HCT116 (cell line): ENCODE measurements at regions not wholly inside any gene's neighbourhood (a gene's known extent, or its start where the extent isn't known, plus 50 kb on each side); places are given as distances from the start of the nearest gene placed in this dataset.

Source experiments
- ATAC-seq: fragments of 200-7000 bp; cut with Tn5 transposase; 2 replicates; pipeline ENCODE4 v1.9.1; 2020; ENCODE audit warnings: mild to moderate bottlenecking, moderate library complexity
- BruUV-seq: library from RNA; stranded (reverse); fragments of 400-500 nt; replicated peaks from 2 replicates; lab custom pipeline; 2021; lab: Mats Ljungman, UMichigan
- CTCF ChIA-PET: fragments of 300-600 bp; sonication (Branson Sonifier 250); formaldehyde crosslinking; loops from one replicate; lab custom pipeline; 2021; ENCODE audit warnings: antibody characterized with exemption; lab: Charles Lee
- POLR2A ChIA-PET: fragments of 300-600, 350-600 bp; sonication (Branson Sonifier 250); formaldehyde crosslinking; loops from one replicate; lab custom pipeline; 2021; ENCODE audit warnings: antibody characterized with exemption; lab: Charles Lee
- RAD21 ChIA-PET, 2 experiments: fragments of 300-600 bp; sonication (Branson Sonifier 250); formaldehyde crosslinking; loops; one replicate each; lab custom pipeline; 2023; ENCODE audit warnings: low total read pairs in 2 of 2; ENCODE audit not compliant: uncharacterized antibody in 2 of 2, unreplicated experiment in 2 of 2, low non-redundant PET in 1 of 2; lab: Charles Lee
- DNase-seq: peaks from one replicate; pipeline ENCODE4 v3.0.0-alpha.2; 2010; ENCODE audit warnings: low read depth, low spot score
- H2AFZ ChIP-seq: fragments of 200-600 bp; shearing (Covaris generic), sonication (generic); 2 replicates; pipeline ENCODE4 v1.6.1; 2017; ENCODE audit warnings: low read depth, mixed run types, mixed read lengths, antibody characterized with exemption, low read length; ENCODE audit not compliant: poor library complexity, severe bottlenecking
- H3K27ac ChIP-seq: 2 replicates; pipeline ENCODE4 v1.5.1; 2012; ENCODE audit warnings: low read depth, low read length
- H3K27me3 ChIP-seq: fragments of 200-600 bp; sonication (generic); 2 replicates; pipeline ENCODE4 v1.6.1; 2016; ENCODE audit warnings: mixed run types, low read length, mixed read lengths; ENCODE audit not compliant: insufficient read depth
- H3K36me3 ChIP-seq, 2 experiments: fragments of 200-500 bp in 1 of 2; fragments of 200-600 bp in 1 of 2; sonication (Bioruptor generic) in 1 of 2; sonication (generic) in 1 of 2; 2 replicates each; pipeline versions ENCODE4 v1.5.1 to v1.6.1; 2014 to 2016; ENCODE audit warnings: low read length in 2 of 2, inconsistent platforms in 1 of 2, mixed read lengths in 1 of 2, mixed run types in 1 of 2; ENCODE audit not compliant: insufficient read depth in 2 of 2, control insufficient read depth in 1 of 2
- H3K4me1 ChIP-seq, 2 experiments: fragments of 200-600 bp in 1 of 2; sonication (generic) in 1 of 2; 2 replicates each; pipeline versions ENCODE4 v1.5.1 to v1.6.1; 2012 to 2017; ENCODE audit warnings: low read length in 2 of 2, inconsistent platforms in 1 of 2, mild to moderate bottlenecking in 1 of 2, mixed read lengths in 1 of 2, mixed run types in 1 of 2, moderate library complexity in 1 of 2; ENCODE audit not compliant: insufficient read depth in 2 of 2, control insufficient read depth in 1 of 2
- H3K4me2 ChIP-seq: fragments of 200-600 bp; sonication (generic); 2 replicates; pipeline ENCODE4 v1.6.1; 2017; ENCODE audit warnings: mixed run types, low read length, mixed read lengths
- H3K4me3 ChIP-seq, 2 experiments: fragments of 200-600 bp in 1 of 2; sonication (generic) in 1 of 2; replicated peaks in 1 of 2; 2 replicates each; pipeline ENCODE4 v1.5.1; 2011 to 2016; ENCODE audit warnings: low read length in 2 of 2, control low read depth in 1 of 2, low read depth in 1 of 2, mild to moderate bottlenecking in 1 of 2, mixed read lengths in 1 of 2, mixed run types in 1 of 2
- H3K79me2 ChIP-seq: fragments of 200-600 bp; sonication (generic); 2 replicates; pipeline ENCODE4 v1.6.1; 2017; ENCODE audit warnings: mild to moderate bottlenecking, mixed run types, low read length, moderate library complexity, mixed read lengths; ENCODE audit not compliant: insufficient read depth
- H3K9ac ChIP-seq: fragments of 200-600 bp; sonication (generic); 2 replicates; pipeline ENCODE4 v1.6.1; 2016; ENCODE audit warnings: low read length, mixed read lengths
- H3K9me2 ChIP-seq: fragments of 200-600 bp; sonication (generic), shearing (Covaris generic); 2 replicates; pipeline ENCODE4 v1.6.1; 2017; ENCODE audit warnings: mixed run types, mild to moderate bottlenecking, moderate library complexity; ENCODE audit not compliant: insufficient read depth
- H3K9me3 ChIP-seq, 2 experiments: fragments of 200-500 bp in 1 of 2; fragments of 200-600 bp in 1 of 2; sonication (Bioruptor generic) in 1 of 2; sonication (generic) in 1 of 2; 2 replicates each; pipeline ENCODE4 v1.6.1; 2014 to 2017; ENCODE audit warnings: low read length in 2 of 2, mixed read lengths in 2 of 2, inconsistent platforms in 1 of 2, low read depth in 1 of 2, mild to moderate bottlenecking in 1 of 2, mixed run types in 1 of 2, moderate library complexity in 1 of 2; ENCODE audit not compliant: control insufficient read depth in 1 of 2, insufficient read depth in 1 of 2
- H4K20me1 ChIP-seq: fragments of 200-600 bp; sonication (generic), shearing (Covaris generic); 2 replicates; pipeline ENCODE4 v1.6.1; 2017; ENCODE audit warnings: mixed run types, mild to moderate bottlenecking, moderate library complexity; ENCODE audit not compliant: insufficient read depth
- ELF1 ChIP-seq: IDR thresholded peaks from 2 replicates; pipeline ENCODE4 v1.6.1; 2012; ENCODE audit warnings: low read depth, borderline replicate concordance
- EZH2phosphoT487 ChIP-seq: fragments of 200-600 bp; IDR thresholded peaks from 2 replicates; pipeline ENCODE4 v1.6.1; 2018; ENCODE audit warnings: antibody characterized with exemption, borderline replicate concordance
- YY1 ChIP-seq: IDR thresholded peaks from 2 replicates; pipeline ENCODE4 v1.6.1; 2011; ENCODE audit warnings: low read length, low read depth, moderate library complexity, mild to moderate bottlenecking; ENCODE audit not compliant: insufficient replicate concordance; ENCODE audit errors: extremely low read depth
- intact Hi-C: fragments of 100-400 bp; cut with micrococcal nuclease; formaldehyde crosslinking; loops from 2 replicates; pipeline ENCODE4 v1.10.0; 2022
- TF ChIP-seq, protein P1 (sequence below): IDR thresholded peaks from 2 replicates; pipeline ENCODE4 v1.6.1; 2012
- TF ChIP-seq, protein P2 (sequence below): IDR thresholded peaks from 2 replicates; pipeline ENCODE4 v1.6.1; 2011; ENCODE audit warnings: mild to moderate bottlenecking, low read length, moderate library complexity; ENCODE audit not compliant: insufficient replicate concordance; ENCODE audit errors: extremely low read depth

DNA sequence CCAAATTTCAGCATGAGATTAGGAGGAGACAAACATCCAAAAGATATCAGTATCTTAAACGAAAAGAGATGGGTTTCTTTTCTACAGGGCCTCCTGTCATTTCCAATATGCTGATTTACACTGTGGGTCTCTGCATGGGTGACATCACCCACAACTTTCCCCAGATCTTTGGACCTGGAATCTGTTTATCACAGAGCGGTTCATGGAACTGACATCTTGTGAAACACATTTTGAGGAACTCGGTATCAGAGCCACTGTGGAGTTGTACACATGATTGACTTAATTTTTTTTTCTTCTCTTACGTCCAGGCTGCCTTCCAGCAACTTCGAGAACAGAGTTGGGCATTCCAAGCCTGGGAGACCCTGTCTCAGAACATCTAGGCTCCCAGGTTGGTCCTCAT lies 80.2 kb upstream of the SERP2 start:
- DNase-seq (no peak), ATAC-seq (no peak)
- Histone ChIP-seq H3K4me3 (no peak overlapping the region), H3K36me3 (no peaks in the 10 kb centered on the region), H4K20me1 (no peaks in the 10 kb centered on the region), H3K27ac (no peak overlapping the region), H3K9me3 (no peaks in the 10 kb centered on the region), H3K9me2 (no peaks in the 10 kb centered on the region)
- RAD21 ChIA-PET = no interaction called here
- POLR2A ChIA-PET = no interaction called here
- no TSS peak for BruUV-seq
- TF ChIP-seq EZH2phosphoT487 = no peak
- TF ChIP-seq, protein P1, sequence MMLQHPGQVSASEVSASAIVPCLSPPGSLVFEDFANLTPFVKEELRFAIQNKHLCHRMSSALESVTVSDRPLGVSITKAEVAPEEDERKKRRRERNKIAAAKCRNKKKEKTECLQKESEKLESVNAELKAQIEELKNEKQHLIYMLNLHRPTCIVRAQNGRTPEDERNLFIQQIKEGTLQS = no peak
- TF ChIP-seq, protein P2, sequence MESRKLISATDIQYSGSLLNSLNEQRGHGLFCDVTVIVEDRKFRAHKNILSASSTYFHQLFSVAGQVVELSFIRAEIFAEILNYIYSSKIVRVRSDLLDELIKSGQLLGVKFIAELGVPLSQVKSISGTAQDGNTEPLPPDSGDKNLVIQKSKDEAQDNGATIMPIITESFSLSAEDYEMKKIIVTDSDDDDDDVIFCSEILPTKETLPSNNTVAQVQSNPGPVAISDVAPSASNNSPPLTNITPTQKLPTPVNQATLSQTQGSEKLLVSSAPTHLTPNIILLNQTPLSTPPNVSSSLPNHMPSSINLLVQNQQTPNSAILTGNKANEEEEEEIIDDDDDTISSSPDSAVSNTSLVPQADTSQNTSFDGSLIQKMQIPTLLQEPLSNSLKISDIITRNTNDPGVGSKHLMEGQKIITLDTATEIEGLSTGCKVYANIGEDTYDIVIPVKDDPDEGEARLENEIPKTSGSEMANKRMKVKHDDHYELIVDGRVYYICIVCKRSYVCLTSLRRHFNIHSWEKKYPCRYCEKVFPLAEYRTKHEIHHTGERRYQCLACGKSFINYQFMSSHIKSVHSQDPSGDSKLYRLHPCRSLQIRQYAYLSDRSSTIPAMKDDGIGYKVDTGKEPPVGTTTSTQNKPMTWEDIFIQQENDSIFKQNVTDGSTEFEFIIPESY = no peak
- no peak for TF ChIP-seq ELF1
- TF ChIP-seq YY1 = no peak
- TF ChIP-seq, all 23 proteins: peak for 0
- H2AFZ ChIP-seq = no peak overlapping the region
- intact Hi-C loops = no loop called here
- H3K9ac ChIP-seq = no peak overlapping the region
- no peak overlapping the region for H3K4me2 ChIP-seq
- H3K4me1 ChIP-seq = peaks cover 0 to 5% of the 10 kb centered on the region in 2 experiments; a peak in 1 of 4 replicates
- no peaks in the 10 kb centered on the region for H3K27me3 ChIP-seq
- CTCF ChIA-PET = no interaction called here
- no peaks in the 10 kb centered on the region for H3K79me2 ChIP-seq
